Daoy (cell line): ENCODE measurements at regions not wholly inside any gene's neighbourhood (a gene's known extent, or its start where the extent isn't known, plus 50 kb on each side); places are given as distances from the start of the nearest gene placed in this dataset.

Experiments used
- DNase-seq: peaks from one replicate; pipeline ENCODE4 v3.0.0-alpha.2; 2015; ENCODE audit warnings: low read depth

- DNase-seq: no peak
Observed at GRCh38 chr3:193827040-193827669, 234.1 kb downstream of the OPA1 start.

- no peak for DNase-seq
Observed at GRCh38 chr3:193827871-193828270, 234.9 kb downstream of the OPA1 start.

GRCh38 chr3:193828477-193828876 lies 235.5 kb downstream of the OPA1 start:
- DNase-seq: no peak

- DNase-seq: peak; percentile 84
Observed at GRCh38 chr3:193829781-193830180, 236.8 kb downstream of the OPA1 start.

- DNase-seq: peak; percentile 28
Observed at GRCh38 chr3:193830791-193831191, 237.8 kb downstream of the OPA1 start.

- peak; percentile 95 for DNase-seq
Observed at GRCh38 chr3:193831495-193832455, 238.8 kb downstream of the OPA1 start.

GRCh38 chr3:193832833-193833413 lies 239.9 kb downstream of the OPA1 start:
- DNase-seq: no peak

- no peak for DNase-seq
Observed at GRCh38 chr3:193833592-193833991, 240.6 kb downstream of the OPA1 start.

GRCh38 chr3:193835414-193835813 lies 242.4 kb downstream of the OPA1 start:
- DNase-seq: no peak

GRCh38 chr3:193836511-193836910 lies 243.5 kb downstream of the OPA1 start:
- no peak for DNase-seq

- DNase-seq: no peak
Observed at GRCh38 chr3:193836918-193837317, 243.9 kb downstream of the OPA1 start.

GRCh38 chr3:193837347-193837827 lies 244.4 kb downstream of the OPA1 start:
- no peak for DNase-seq

GRCh38 chr3:193840111-193840641 lies 247.2 kb downstream of the OPA1 start:
- DNase-seq: no peak

GRCh38 chr3:193841581-193841980 lies 248.6 kb downstream of the OPA1 start:
- DNase-seq: no peak

GRCh38 chr3:193842029-193842798 lies 249.2 kb downstream of the OPA1 start:
- no peak for DNase-seq

- no peak for DNase-seq
Observed at GRCh38 chr3:193842832-193843473, 249.9 kb downstream of the OPA1 start.

- DNase-seq: no peak
Observed at GRCh38 chr3:193843474-193844301, 250.7 kb downstream of the OPA1 start.

GRCh38 chr3:193844472-193844871 lies 251.5 kb downstream of the OPA1 start:
- DNase-seq: no peak

GRCh38 chr3:193845144-193845543 lies 252.1 kb downstream of the OPA1 start:
- DNase-seq: no peak

- no peak for DNase-seq
Observed at GRCh38 chr3:193846569-193846968, 253.6 kb downstream of the OPA1 start.
